Progenitor cell of endocrine pancreas (in vitro differentiated cells): ENCODE measurements at regions not wholly inside any gene's neighbourhood (a gene's known extent, or its start where the extent isn't known, plus 50 kb on each side); places are given as distances from the start of the nearest gene placed in this dataset.
"Not testable (repeated sequence)": the region's sequence is repeated elsewhere in the genome, so short reads cannot be mapped to it uniquely, and the experiment has no call there.

ENCODE experiments used
- DNase-seq: peaks from one replicate; pipeline ENCODE4 v3.0.0; 2021; ENCODE audit warnings: low spot score; ENCODE audit not compliant: unreplicated experiment
- H3K27ac Mint-ChIP-seq: 2 replicates; pipeline ENCODE4 v1.8.0; 2021; ENCODE audit warnings: mild to moderate bottlenecking, moderate library complexity, mixed read lengths
- H3K27me3 Mint-ChIP-seq: 2 replicates; pipeline ENCODE4 v1.8.0; 2021; ENCODE audit warnings: mixed read lengths
- H3K36me3 Mint-ChIP-seq: 2 replicates; pipeline ENCODE4 v1.8.0; 2022; ENCODE audit warnings: mixed read lengths; ENCODE audit not compliant: insufficient read depth
- H3K4me1 Mint-ChIP-seq: 2 replicates; pipeline ENCODE4 v1.8.0; 2021; ENCODE audit warnings: low read depth, mixed read lengths
- H3K4me3 Mint-ChIP-seq: 2 replicates; pipeline ENCODE4 v1.8.0; 2021; ENCODE audit warnings: low read depth, mild to moderate bottlenecking, moderate library complexity, mixed read lengths
- H3K9me3 Mint-ChIP-seq: 2 replicates; pipeline ENCODE4 v1.8.0; 2021; ENCODE audit warnings: low read depth, mixed read lengths
- CTCF ChIP-seq: fragments of 200-600 bp; sonication (generic); IDR thresholded peaks from one replicate; pipeline ENCODE4 v1.5.0; 2021; ENCODE audit warnings: antibody characterized with exemption, mild to moderate bottlenecking; ENCODE audit not compliant: unreplicated experiment

DNA sequence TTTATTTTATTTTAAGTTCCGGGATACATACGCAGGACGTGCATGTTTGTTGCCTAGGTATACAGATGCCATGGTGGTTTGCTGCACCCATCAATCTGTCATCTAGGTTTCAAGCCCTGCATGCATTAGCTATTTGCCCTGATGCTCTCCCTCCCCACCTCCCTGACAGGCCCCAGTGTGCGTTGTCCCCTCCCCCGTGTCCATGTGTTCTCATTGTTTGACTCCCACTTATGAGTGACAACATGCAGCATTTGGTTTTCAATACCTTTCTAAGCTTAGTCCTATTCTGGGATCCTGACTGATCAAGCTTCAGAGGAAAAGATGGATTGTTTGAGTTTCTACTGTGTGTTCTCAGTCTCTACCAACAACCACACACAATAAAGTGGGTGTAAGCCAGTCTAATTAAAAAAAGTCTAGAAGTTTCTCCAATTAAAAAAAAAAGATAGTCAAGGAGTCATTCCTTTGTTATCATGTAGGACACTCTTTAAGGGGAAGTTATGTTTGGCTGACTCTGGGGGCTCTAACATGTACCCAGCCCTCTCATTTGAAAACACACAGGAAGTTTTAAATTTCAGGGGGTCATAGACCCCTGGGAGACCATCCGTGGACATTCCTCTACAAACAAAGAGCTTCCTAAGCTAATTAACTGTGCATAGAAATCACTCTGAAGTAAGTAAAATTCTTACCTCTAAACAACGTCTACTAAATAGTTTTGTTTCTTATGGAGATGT is 66.3 kb upstream of the ADAMTS18 start:
- Mint-ChIP-seq H3K27me3 (peaks cover 7% of the 10 kb centered on the region), H3K4me1 (peaks cover 7% of the 10 kb centered on the region), H3K36me3 (no peaks in the 10 kb centered on the region), H3K9me3 (no peaks in the 10 kb centered on the region), H3K4me3 (no peak overlapping the region), H3K27ac (no peak overlapping the region)
- DNase-seq, result no peak
- TF ChIP-seq CTCF, result no peak

GRCh38 chr16:77502448-77502847 is 67.6 kb upstream of the ADAMTS18 start:
- Mint-ChIP-seq H3K36me3 (no peaks in the 10 kb centered on the region), H3K9me3 (no peaks in the 10 kb centered on the region), H3K27me3 (peaks cover 5% of the 10 kb centered on the region), H3K27ac (no peak overlapping the region), H3K4me3 (no peak overlapping the region), H3K4me1 (peaks cover 7% of the 10 kb centered on the region)
- DNase-seq, result no peak
- TF ChIP-seq CTCF, result no peak

- H3K4me3 Mint-ChIP-seq, H3K4me1 Mint-ChIP-seq: not testable (repeated sequence)
Observed at GRCh38 chr16:77506492-77506891, 71.7 kb upstream of the ADAMTS18 start.

GRCh38 chr16:77509051-77509450 is 74.2 kb upstream of the ADAMTS18 start:
- H3K27ac Mint-ChIP-seq, result no peak overlapping the region
- TF ChIP-seq CTCF, result no peak
- DNase-seq, result no peak
- no peaks in the 10 kb centered on the region for H3K9me3 Mint-ChIP-seq
- no peak overlapping the region for H3K4me3 Mint-ChIP-seq
- no peaks in the 10 kb centered on the region for H3K36me3 Mint-ChIP-seq
- H3K27me3 Mint-ChIP-seq, result no peaks in the 10 kb centered on the region
- H3K4me1 Mint-ChIP-seq, result peaks cover 3% of the 10 kb centered on the region

More at GRCh38 chr16:77506492-77506891, 71.7 kb upstream of the ADAMTS18 start:
- H3K9me3 Mint-ChIP-seq, H3K36me3 Mint-ChIP-seq, DNase-seq, H3K27me3 Mint-ChIP-seq, H3K27ac Mint-ChIP-seq: not testable (repeated sequence)

- no peak for DNase-seq
- TF ChIP-seq CTCF, result no peak
- no peaks in the 10 kb centered on the region for H3K27me3 Mint-ChIP-seq
- H3K4me3 Mint-ChIP-seq, result no peak overlapping the region
- H3K27ac Mint-ChIP-seq, result no peak overlapping the region
- peaks cover 3% of the 10 kb centered on the region for H3K4me1 Mint-ChIP-seq
- no peaks in the 10 kb centered on the region for H3K9me3 Mint-ChIP-seq
- H3K36me3 Mint-ChIP-seq, result no peaks in the 10 kb centered on the region
Observed at GRCh38 chr16:77509796-77510195, 75.0 kb upstream of the ADAMTS18 start.

DNA sequence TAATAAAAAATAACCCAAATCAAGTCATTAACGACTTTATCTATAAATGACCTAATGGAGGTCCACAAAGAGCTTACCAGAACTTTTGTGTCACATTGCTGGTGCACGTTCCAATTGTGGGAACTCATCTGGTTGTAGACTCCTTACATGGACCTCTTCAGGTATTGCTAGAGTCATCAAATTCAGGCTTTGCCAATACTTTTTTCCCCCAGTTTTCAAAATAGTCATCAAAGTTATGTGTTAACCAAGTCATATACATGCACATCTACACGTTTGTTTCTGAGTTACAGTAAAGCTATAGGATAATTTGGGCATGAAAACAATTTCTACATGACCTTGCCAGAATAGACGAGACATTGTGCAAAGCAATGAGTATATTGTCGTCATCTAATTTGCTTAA is 76.2 kb upstream of the ADAMTS18 start:
- no peak for DNase-seq
- H3K4me1 Mint-ChIP-seq, result peaks cover 3% of the 10 kb centered on the region
- no peak for TF ChIP-seq CTCF
- H3K9me3 Mint-ChIP-seq, result no peaks in the 10 kb centered on the region
- H3K27ac Mint-ChIP-seq, result no peak overlapping the region
- no peaks in the 10 kb centered on the region for H3K36me3 Mint-ChIP-seq
- no peaks in the 10 kb centered on the region for H3K27me3 Mint-ChIP-seq
- H3K4me3 Mint-ChIP-seq, result no peak overlapping the region
